ENCODE measurements at regions not wholly inside any gene's neighbourhood (a gene's known extent, or its start where the extent isn't known, plus 50 kb on each side); places are given as distances from the start of the nearest gene placed in this dataset.

DNA sequence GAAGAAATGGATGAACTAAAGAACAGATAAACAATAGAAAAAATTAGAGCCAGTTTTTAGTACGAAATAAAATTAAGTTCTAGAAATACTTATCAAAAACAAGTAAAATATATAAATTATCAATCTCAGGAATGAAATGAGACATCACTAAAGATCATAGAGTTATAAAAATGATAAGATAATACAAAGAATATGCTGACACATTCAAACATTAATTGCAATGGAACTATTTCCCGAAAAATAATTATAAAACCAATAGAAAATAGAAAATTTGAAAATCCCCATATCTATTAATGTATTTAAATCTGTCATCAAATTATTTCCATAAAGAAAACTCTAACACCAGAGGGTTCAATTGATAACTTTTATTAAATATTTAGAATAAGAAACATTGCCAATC lies 458.1 kb upstream of the MBL2 start:
- H2BK20ac ChIP-seq (ENCODE audit: low read depth, low read length, poor library complexity, severe bottlenecking), result no peak overlapping the region
- H3K4me3 Mint-ChIP-seq, result no peak overlapping the region
- H3K9me3 ChIP-seq (ENCODE audit: control insufficient read depth, low read depth, low read length), result no peaks in the 10 kb centered on the region
- H4K8ac ChIP-seq (replicated peaks; ENCODE audit: insufficient read length, low read depth, low read length), result no peak overlapping the region
- no peak overlapping the region for H2BK15ac ChIP-seq (ENCODE audit: low read depth, low read length)
- H4K91ac ChIP-seq (ENCODE audit: insufficient read length, low read depth, low read length), result no peak overlapping the region
- H3K79me2 ChIP-seq (ENCODE audit: insufficient read depth, low read length), result no peaks in the 10 kb centered on the region
- H3K27me3 Mint-ChIP-seq (ENCODE audit: low read depth), result no peaks in the 10 kb centered on the region
- peaks cover 14 to 19% of the 10 kb centered on the region in 2 experiments for H3K9me3 Mint-ChIP-seq
- H2BK5ac ChIP-seq (ENCODE audit: insufficient read length, low read length), result no peak overlapping the region
- H3T11ph ChIP-seq (ENCODE audit: low read length), result no peak overlapping the region
- no peak for TF ChIP-seq CTCF (conservative IDR thresholded peaks at IDR 0.05)
- no peak overlapping the region for H4K5ac ChIP-seq (ENCODE audit: insufficient read length, low read depth, low read length)
- H3K14ac ChIP-seq (ENCODE audit: insufficient read depth, low read length), result no peak overlapping the region
- no peak overlapping the region for H3K27ac ChIP-seq (ENCODE audit: insufficient read length, low read depth, low read length)
- no peaks in the 10 kb centered on the region for H3K27me3 ChIP-seq (ENCODE audit: insufficient read depth, low read length)
- H3K79me1 ChIP-seq (ENCODE audit: insufficient read depth, low read depth, low read length, poor library complexity, severe bottlenecking), result no peaks in the 10 kb centered on the region
- H3K4me1 ChIP-seq (ENCODE audit: insufficient read depth, low read length), result no peaks in the 10 kb centered on the region
- H2BK120ac ChIP-seq (ENCODE audit: low read depth, low read length, poor library complexity, severe bottlenecking), result no peak overlapping the region
- no peak overlapping the region for H3K27ac Mint-ChIP-seq
- H3K36me3 Mint-ChIP-seq (ENCODE audit: insufficient read depth in 1 of 3, low read depth in 3 of 3), result peaks cover 2 to 40% (median 13%) of the 10 kb centered on the region in 3 experiments
- no peak overlapping the region for H3K23ac ChIP-seq (ENCODE audit: insufficient read length, low read depth, low read length)
- no peaks in the 10 kb centered on the region for H3K23me2 ChIP-seq (ENCODE audit: insufficient read length, low read depth, low read length, poor library complexity, severe bottlenecking)
- H2AK5ac ChIP-seq (ENCODE audit: insufficient read length, low read length), result no peak overlapping the region
- no CpG with 5 or more reads among the region's 2 CpGs for WGBS (ENCODE audit: extremely low coverage, insufficient read length, low lambda C conversion rate)
- no peak overlapping the region for H2AFZ ChIP-seq (ENCODE audit: low read length)
- H3K56ac ChIP-seq (ENCODE audit: insufficient read length, low read depth, low read length), result no peak overlapping the region
- no peak for DNase-seq
- no peak overlapping the region for H3K4ac ChIP-seq (ENCODE audit: low read depth, low read length)
- no peak overlapping the region for H3K18ac ChIP-seq (ENCODE audit: insufficient read length, low read depth, low read length)
- H3K9ac ChIP-seq (ENCODE audit: extremely low read depth, insufficient read length, low read length), result no peak overlapping the region
- H3K4me1 Mint-ChIP-seq, result peaks cover 0 to under 1% of the 10 kb centered on the region in 2 experiments; a peak in 2 of 4 replicates
- no peak overlapping the region for H2BK12ac ChIP-seq (ENCODE audit: insufficient read length, low read depth, low read length)
- no peaks in the 10 kb centered on the region for H4K20me1 ChIP-seq (ENCODE audit: control insufficient read depth, insufficient read depth, insufficient read length)
- no peak overlapping the region for H3K4me2 ChIP-seq (ENCODE audit: insufficient read depth, insufficient read length, low read length)
